HepG2 (cell line): ENCODE measurements at regions not wholly inside any gene's neighbourhood (a gene's known extent, or its start where the extent isn't known, plus 50 kb on each side); places are given as distances from the start of the nearest gene placed in this dataset.

Experiments used
- CREB1 ChIP-seq, 2 experiments: fragments of 450-650 bp in 1 of 2; IDR thresholded peaks; 2 replicates each; pipeline ENCODE4 v1.6.1; 2016 to 2017; ENCODE audit warnings: control low read depth in 1 of 2, mild to moderate bottlenecking in 1 of 2, missing compliant biosample characterization in 1 of 2, missing genetic modification characterization in 1 of 2
- JUNB ChIP-seq: sonication (generic); formaldehyde crosslinking; IDR thresholded peaks from 2 replicates; pipeline ENCODE4 v1.8.0; 2022; ENCODE audit warnings: missing genetic modification reagents, mild to moderate bottlenecking, borderline replicate concordance
- SMAD9 ChIP-seq: sonication (generic); formaldehyde crosslinking; IDR thresholded peaks from 2 replicates; pipeline ENCODE4 v1.5.1; 2020; ENCODE audit warnings: mild to moderate bottlenecking, missing genetic modification reagents
- USF2 ChIP-seq, 2 experiments: sonication (generic) in 1 of 2; formaldehyde crosslinking in 1 of 2; IDR thresholded peaks; 2 replicates each; pipeline versions ENCODE4 v1.5.1 to v1.6.1; 2011 to 2020; ENCODE audit warnings: borderline replicate concordance in 1 of 2, low read depth in 1 of 2, low read length in 1 of 2, mild to moderate bottlenecking in 1 of 2, missing genetic modification reagents in 1 of 2, moderate library complexity in 1 of 2
- TF ChIP-seq, protein P1 (sequence below): sonication (generic); formaldehyde crosslinking; IDR thresholded peaks from 2 replicates; pipeline ENCODE4 v1.5.0; 2020; ENCODE audit warnings: mild to moderate bottlenecking, missing genetic modification reagents, moderate library complexity

DNA sequence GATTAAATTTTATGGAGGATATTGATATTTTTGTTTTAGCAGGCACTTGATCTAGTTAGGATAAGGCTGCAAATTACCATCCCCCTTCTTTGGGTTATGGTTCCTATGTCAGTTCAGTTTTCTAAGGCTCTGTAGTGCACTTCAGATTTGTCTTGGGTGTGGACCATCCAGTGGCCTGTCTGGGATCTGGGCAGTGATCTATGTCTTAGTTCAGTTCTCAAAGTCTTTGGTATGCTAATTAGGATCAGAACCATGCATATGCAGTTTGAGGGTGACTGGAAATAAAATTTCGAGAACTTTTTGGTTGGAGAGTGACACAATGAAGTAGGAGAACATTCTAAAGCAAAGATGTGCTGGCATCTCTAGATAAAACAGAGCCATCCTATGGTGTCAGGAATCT lies 388.2 kb downstream of the MID1IP1 start:
- TF ChIP-seq JUNB (CRISPR knock-in tag) (no peak), SMAD9 (CRISPR knock-in tag) (no peak), CREB1 (IDR thresholded peaks at IDR 0.05) (no peak), CREB1 (CRISPR knock-in tag; IDR thresholded peaks at IDR 0.05) (no peak), USF2 (IDR thresholded peaks at IDR 0.05; ENCODE audit: low read depth, low read length) (no peak), USF2 (CRISPR knock-in tag; IDR thresholded peaks at IDR 0.05; ENCODE audit: borderline replicate concordance) (no peak)
- TF ChIP-seq, protein P1, sequence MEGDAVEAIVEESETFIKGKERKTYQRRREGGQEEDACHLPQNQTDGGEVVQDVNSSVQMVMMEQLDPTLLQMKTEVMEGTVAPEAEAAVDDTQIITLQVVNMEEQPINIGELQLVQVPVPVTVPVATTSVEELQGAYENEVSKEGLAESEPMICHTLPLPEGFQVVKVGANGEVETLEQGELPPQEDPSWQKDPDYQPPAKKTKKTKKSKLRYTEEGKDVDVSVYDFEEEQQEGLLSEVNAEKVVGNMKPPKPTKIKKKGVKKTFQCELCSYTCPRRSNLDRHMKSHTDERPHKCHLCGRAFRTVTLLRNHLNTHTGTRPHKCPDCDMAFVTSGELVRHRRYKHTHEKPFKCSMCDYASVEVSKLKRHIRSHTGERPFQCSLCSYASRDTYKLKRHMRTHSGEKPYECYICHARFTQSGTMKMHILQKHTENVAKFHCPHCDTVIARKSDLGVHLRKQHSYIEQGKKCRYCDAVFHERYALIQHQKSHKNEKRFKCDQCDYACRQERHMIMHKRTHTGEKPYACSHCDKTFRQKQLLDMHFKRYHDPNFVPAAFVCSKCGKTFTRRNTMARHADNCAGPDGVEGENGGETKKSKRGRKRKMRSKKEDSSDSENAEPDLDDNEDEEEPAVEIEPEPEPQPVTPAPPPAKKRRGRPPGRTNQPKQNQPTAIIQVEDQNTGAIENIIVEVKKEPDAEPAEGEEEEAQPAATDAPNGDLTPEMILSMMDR: no peak
